HG03442 (cell line): ENCODE measurements at regions not wholly inside any gene's neighbourhood (a gene's known extent, or its start where the extent isn't known, plus 50 kb on each side); places are given as distances from the start of the nearest gene placed in this dataset.
"Not testable (repeated sequence)": the region's sequence is repeated elsewhere in the genome, so short reads cannot be mapped to it uniquely, and the experiment has no call there.

ENCODE experiments used
- ATAC-seq: cut with Tn5 transposase; IDR thresholded peaks from one replicate; pipeline ENCODE4 v1.9.1; 2021; ENCODE audit warnings: mild to moderate bottlenecking, moderate library complexity; ENCODE audit not compliant: unreplicated experiment

GRCh38 chr5:109283086-109283485 lies 126.7 kb downstream of the PJA2 start:
- not testable (repeated sequence) for ATAC-seq

DNA sequence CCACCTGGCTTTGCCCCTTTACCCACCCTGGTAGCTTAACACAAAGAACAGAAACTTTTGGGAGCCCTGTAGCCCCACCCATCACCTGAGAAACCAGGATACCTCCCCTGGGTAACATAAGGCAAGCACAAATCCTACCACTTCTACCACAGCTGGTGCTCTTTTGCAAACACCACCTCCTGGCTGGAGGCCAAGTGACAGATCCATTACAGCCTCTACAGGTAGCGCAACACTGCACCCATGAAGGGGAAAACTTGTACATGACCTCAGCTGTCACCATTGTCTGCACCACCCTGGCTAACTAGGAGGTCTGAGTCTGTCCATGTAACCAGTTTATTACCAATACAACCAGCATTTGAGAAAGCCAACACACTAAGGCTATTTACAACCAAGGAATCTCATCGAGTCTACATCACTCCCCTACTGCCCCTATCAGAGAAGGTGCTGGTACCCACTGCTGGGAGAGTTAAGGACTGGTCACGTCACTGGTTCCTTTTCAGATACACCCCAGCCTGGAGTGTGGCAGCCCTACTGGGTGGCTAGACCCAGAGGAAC lies 128.6 kb downstream of the PJA2 start:
- no peak for ATAC-seq

DNA sequence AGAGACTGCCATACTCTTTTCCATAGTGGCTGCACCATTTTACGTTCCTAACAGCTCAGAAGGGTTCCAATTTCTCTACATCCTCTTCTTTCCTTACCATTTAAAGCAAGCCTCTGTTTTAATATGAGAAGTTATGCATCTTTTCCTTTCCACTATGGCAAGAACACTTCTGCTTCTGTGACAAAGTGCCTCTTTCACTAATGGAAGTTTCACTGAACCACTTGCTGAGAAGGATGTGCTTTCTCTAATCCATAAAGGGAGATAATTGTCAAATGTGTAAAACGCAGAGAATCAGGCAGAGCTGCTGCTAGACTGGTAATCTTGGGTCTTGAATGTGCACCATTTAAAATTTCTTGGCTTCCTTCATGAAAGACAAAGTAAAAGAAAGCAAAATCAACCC lies 131.6 kb downstream of the PJA2 start:
- no peak for ATAC-seq

- no peak for ATAC-seq
Observed at GRCh38 chr5:109275919-109276318, 133.9 kb downstream of the PJA2 start.

DNA sequence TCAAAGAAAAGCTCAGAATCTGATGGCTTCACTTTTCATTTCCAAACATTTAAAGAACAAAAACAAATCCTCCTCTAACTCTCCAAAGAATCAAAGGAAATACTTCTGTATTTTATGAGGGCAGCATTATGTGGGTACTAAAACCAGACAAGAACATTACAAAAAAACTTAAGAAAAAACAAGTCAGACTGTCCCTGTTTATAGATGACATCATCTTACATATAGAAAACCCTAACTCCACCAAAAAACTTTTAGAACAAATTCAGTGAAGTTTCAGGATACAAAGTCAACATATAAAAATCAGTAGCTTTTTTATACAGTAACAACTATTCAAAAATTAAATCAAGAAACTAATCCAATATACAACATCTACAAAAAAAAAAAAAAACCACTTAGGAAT lies 136.2 kb downstream of the PJA2 start:
- no peak for ATAC-seq

- no peak for ATAC-seq
Observed at GRCh38 chr5:109267283-109267682, 142.5 kb downstream of the PJA2 start.

DNA sequence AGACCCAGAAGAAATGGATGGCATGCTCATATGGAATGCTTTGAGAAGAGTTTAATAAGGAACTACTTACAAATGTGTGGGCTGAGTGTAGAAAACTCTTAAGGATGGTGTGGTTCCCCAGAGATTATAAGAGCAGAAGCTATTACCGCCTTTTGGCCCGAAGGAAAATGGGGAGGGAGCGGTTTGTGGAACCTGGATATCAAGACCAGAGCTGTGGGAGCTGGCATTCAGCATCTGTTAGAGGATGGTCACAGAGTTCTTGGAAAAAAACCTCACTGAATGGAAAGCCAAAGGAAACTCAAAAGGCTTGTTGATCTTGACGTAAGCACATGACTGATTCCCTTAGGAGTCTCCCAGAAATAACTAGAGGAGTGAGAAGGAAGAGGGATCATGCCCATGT lies 151.0 kb downstream of the PJA2 start:
- ATAC-seq: no peak

DNA sequence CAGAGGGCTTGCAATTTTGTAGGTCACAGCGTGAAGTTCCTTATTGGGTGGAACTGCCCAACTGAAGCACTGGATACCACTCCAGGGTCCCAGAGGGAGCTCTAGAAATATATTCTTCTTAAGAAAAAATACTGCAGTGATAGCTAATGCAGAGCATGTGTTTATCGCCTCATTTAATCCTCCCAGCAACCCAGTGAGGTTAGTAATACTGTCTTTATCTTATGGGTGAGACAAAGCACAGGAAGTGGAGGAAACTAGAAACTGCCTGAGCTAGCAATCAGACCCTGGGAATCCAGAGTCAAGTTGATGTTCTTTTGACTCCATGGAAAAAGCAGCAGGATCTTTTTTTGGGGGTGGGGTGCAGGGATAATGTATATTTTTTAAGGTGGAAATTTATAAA lies 153.3 kb downstream of the PJA2 start:
- ATAC-seq: no peak

GRCh38 chr5:109254511-109254910 lies 155.3 kb downstream of the PJA2 start:
- ATAC-seq: no peak

- ATAC-seq: no peak
Observed at GRCh38 chr5:109253262-109253661, 156.5 kb downstream of the PJA2 start.

GRCh38 chr5:109252731-109253130 lies 157.0 kb downstream of the PJA2 start:
- ATAC-seq: no peak

GRCh38 chr5:109250533-109251329 lies 159.0 kb downstream of the PJA2 start:
- no peak for ATAC-seq

- ATAC-seq: no peak
Observed at GRCh38 chr5:109250080-109250479, 159.7 kb downstream of the PJA2 start.

DNA sequence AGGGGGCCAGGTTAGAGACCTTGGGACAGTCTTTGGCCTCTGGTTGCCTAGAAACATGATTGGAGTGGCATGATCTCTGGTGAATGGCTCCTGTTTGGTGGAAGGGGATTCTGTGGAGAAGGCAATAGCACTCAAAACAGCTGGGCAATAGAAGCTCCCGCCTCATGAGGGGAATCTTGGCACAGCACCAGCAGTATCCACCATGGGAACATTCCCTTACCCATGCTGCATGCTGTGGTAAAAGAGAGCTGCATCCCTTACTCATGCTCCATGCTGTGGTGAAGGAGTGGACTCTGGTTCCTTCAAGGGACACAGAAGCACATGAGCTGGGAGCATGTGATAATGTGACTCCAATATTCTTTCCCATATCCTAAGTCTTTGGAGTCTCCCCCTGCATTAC lies 160.6 kb downstream of the PJA2 start:
- ATAC-seq: no peak

GRCh38 chr5:109247986-109248385 lies 161.8 kb downstream of the PJA2 start:
- ATAC-seq: peak; percentile 89

GRCh38 chr5:109246841-109247592 lies 162.8 kb downstream of the PJA2 start:
- no peak for ATAC-seq
